ENCODE measurements at regions not wholly inside any gene's neighbourhood (a gene's known extent, or its start where the extent isn't known, plus 50 kb on each side); places are given as distances from the start of the nearest gene placed in this dataset.

DNA sequence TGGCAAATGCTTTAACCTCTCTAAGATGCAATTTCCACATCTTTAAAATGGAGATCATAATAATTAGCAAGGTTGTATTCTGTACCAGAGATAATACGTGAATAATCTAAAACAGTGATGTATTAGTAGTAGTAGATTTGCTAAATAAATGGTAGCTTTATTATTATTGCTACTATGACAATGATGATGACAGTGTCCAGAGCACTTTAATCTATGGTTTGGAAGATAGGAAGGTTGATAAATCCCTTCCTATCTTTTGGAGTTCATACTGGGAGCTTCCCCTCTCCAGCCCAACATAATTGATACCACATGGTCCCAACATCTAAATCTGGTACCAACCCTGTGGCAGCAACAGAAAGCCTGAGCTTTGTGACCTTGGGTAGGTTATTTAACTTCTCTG, 267.8 kb downstream of the FAT3 start:
- no peak for DNase-seq
- TF ChIP-seq CTCF (IDR thresholded peaks at IDR 0.05) = no peak
- Mint-ChIP-seq H3K27me3 (ENCODE audit: low read depth in 2 of 2) (no peaks in the 10 kb centered on the region), H3K4me1 (peaks cover 0 to 5% of the 10 kb centered on the region in 2 donors), H3K4me3 (no peak overlapping the region), H3K36me3 (no peaks in the 10 kb centered on the region), H3K27ac (no peak overlapping the region), H3K9me3 (peaks cover 2 to 7% of the 10 kb centered on the region in 2 donors)
- Histone ChIP-seq H3K4me1 (ENCODE audit: control insufficient read depth, insufficient read depth, low read length) (no peaks in the 10 kb centered on the region), H3K27me3 (ENCODE audit: control insufficient read depth, insufficient read depth, low read length) (no peaks in the 10 kb centered on the region), H3K4me3 (ENCODE audit: low read length) (no peak overlapping the region), H3K9me3 (ENCODE audit: control insufficient read depth, insufficient read depth, low read length) (no peaks in the 10 kb centered on the region), H3K27ac (ENCODE audit: low read length) (no peak overlapping the region), H3K36me3 (ENCODE audit: control insufficient read depth, insufficient read depth, low read length) (no peaks in the 10 kb centered on the region)
- intact Hi-C loops (cut with micrococcal nuclease) = no loop called here
- no peak for ATAC-seq
- no CpG with 5 or more reads among the region's 1 CpG for WGBS (ENCODE audit: insufficient coverage)

DNA sequence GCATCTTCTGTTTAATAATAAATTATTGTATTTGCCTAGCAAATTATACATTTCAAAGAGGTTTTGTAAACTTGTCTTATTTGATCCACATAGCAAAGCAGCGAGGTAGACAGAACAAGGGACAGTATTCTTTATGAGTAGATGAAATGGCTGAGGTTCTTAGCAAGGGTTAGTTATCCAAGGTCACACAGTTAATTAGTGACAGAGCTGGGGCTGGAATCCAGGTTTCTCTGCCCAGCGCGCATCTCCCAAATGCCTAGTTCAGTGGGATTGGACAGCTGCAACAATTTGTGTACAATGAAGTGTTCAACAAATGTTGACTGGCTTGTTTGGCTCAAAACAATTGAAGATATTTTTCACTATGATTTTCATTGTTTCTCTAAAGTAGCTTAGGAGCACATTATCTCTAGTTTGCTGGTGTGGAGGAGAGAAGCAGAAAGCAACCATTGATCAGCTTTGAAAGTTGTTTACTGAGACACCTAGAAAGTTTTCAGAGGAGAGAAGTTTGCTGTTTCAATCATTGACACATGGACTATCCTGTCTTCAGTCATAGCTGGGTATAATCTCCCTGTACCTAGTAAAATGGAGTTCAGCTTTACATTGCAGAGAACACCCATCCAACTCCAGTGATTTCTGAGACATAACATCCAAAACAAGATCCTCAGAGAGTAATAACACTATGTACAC, 270.6 kb downstream of the FAT3 start:
- no peaks in the 10 kb centered on the region for H3K4me1 ChIP-seq (ENCODE audit: control insufficient read depth, insufficient read depth, low read length)
- TF ChIP-seq CTCF (IDR thresholded peaks at IDR 0.05) = no peak
- Mint-ChIP-seq H3K9me3 (peaks cover 5 to 7% of the 10 kb centered on the region in 2 donors), H3K4me3 (no peak overlapping the region), H3K27ac (no peak overlapping the region), H3K36me3 (no peaks in the 10 kb centered on the region), H3K4me1 (peaks cover 0 to 5% of the 10 kb centered on the region in 2 donors), H3K27me3 (ENCODE audit: low read depth in 2 of 2) (no peaks in the 10 kb centered on the region)
- H3K27ac ChIP-seq (ENCODE audit: low read length) = no peak overlapping the region
- DNase-seq (no peak), ATAC-seq (no peak)
- H3K9me3 ChIP-seq (ENCODE audit: control insufficient read depth, insufficient read depth, low read length) = no peaks in the 10 kb centered on the region
- intact Hi-C loops (cut with micrococcal nuclease) = no loop called here
- 88% methylated on average over 3 of the region's 3 CpGs for WGBS (ENCODE audit: insufficient coverage)
- no peak overlapping the region for H3K4me3 ChIP-seq (ENCODE audit: low read length)
- H3K36me3 ChIP-seq (ENCODE audit: control insufficient read depth, insufficient read depth, low read length) = no peaks in the 10 kb centered on the region
- H3K27me3 ChIP-seq (ENCODE audit: control insufficient read depth, insufficient read depth, low read length) = no peaks in the 10 kb centered on the region

DNA sequence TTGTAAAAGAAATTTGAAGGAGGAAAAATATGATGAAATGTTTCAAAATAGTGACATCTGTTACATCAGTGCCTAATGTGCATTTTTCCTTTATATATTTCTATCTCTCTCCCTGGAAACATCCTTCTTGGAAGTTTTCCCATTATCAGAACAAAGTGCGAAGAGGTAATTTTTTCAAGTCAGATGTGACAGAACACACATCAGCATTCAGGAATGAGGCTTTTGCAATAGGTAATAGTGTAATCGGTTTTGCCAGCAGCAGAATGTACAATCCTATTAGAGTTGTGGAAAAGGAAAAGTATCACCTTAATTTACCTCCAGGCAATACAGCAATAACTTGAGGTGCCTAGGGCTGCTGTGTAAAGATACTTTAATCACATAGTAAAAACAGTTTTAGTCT, 275.8 kb downstream of the FAT3 start:
- Mint-ChIP-seq H3K27ac (no peak overlapping the region), H3K27me3 (ENCODE audit: low read depth in 2 of 2) (no peaks in the 10 kb centered on the region), H3K4me1 (no peaks in the 10 kb centered on the region), H3K36me3 (no peaks in the 10 kb centered on the region), H3K9me3 (peaks cover 4% of the 10 kb centered on the region in 2 donors), H3K4me3 (no peak overlapping the region)
- H3K4me1 ChIP-seq (ENCODE audit: control insufficient read depth, insufficient read depth, low read length) = no peaks in the 10 kb centered on the region
- intact Hi-C loops (cut with micrococcal nuclease) = no loop called here
- no peaks in the 10 kb centered on the region for H3K9me3 ChIP-seq (ENCODE audit: control insufficient read depth, insufficient read depth, low read length)
- ATAC-seq = no peak
- 90% methylated on average over 2 of the region's 2 CpGs for WGBS (ENCODE audit: insufficient coverage)
- no peak overlapping the region for H3K4me3 ChIP-seq (ENCODE audit: low read length)
- H3K36me3 ChIP-seq (ENCODE audit: control insufficient read depth, insufficient read depth, low read length) = no peaks in the 10 kb centered on the region
- no peaks in the 10 kb centered on the region for H3K27me3 ChIP-seq (ENCODE audit: control insufficient read depth, insufficient read depth, low read length)
- no peak for TF ChIP-seq CTCF (IDR thresholded peaks at IDR 0.05)
- H3K27ac ChIP-seq (ENCODE audit: low read length) = no peak overlapping the region
- DNase-seq = no peak
